ENCODE measurements at regions not wholly inside any gene's neighbourhood (a gene's known extent, or its start where the extent isn't known, plus 50 kb on each side); places are given as distances from the start of the nearest gene placed in this dataset.

DNA sequence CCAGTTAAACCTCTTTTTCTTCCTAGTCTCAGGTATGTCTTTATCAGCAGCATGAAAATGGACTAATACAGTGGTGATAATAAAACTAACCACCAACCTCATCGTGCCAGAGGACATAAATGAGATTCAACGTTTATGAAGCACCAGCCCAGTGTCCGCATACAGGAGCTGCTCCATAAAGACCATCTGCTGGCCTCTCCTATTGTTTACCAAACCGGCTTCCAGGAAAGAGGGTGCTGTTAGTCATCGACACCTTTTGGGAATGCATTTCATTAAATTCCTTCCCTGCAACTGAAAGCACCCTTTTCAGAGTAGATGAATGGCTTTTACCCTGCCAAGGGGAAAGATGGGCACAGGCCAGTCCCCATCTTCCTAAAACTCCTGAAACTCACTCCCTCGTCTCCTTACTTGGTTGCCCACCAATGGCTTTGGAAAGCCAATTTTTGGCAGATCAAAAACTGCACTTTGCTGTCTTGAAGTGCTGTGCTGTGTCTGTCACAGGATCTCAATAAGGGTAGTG lies 122.1 kb downstream of the AQP9 start:
- H3K27me3 ChIP-seq (ENCODE audit: low read depth, low read length): 0 out of 2 replicates have a peak, but pooled peaks cover 3% of the 10 kb centered on the region
- H3K4me1 ChIP-seq (ENCODE audit: low read length): no peaks in the 10 kb centered on the region
- H4K20me1 ChIP-seq (ENCODE audit: insufficient read depth, low read length): no peaks in the 10 kb centered on the region
- H3K79me2 ChIP-seq (ENCODE audit: low read length): no peaks in the 10 kb centered on the region
- H3K9me3 ChIP-seq (ENCODE audit: insufficient read depth, low read length): no peaks in the 10 kb centered on the region
- no peak overlapping the region for H3K9ac ChIP-seq (ENCODE audit: low read length)
- H2AFZ ChIP-seq (ENCODE audit: low read depth, low read length): no peak overlapping the region
- no peak for TF ChIP-seq EZH2phosphoT487 (IDR thresholded peaks at IDR 0.05; ENCODE audit: low read depth)
- TF ChIP-seq, protein P1, sequence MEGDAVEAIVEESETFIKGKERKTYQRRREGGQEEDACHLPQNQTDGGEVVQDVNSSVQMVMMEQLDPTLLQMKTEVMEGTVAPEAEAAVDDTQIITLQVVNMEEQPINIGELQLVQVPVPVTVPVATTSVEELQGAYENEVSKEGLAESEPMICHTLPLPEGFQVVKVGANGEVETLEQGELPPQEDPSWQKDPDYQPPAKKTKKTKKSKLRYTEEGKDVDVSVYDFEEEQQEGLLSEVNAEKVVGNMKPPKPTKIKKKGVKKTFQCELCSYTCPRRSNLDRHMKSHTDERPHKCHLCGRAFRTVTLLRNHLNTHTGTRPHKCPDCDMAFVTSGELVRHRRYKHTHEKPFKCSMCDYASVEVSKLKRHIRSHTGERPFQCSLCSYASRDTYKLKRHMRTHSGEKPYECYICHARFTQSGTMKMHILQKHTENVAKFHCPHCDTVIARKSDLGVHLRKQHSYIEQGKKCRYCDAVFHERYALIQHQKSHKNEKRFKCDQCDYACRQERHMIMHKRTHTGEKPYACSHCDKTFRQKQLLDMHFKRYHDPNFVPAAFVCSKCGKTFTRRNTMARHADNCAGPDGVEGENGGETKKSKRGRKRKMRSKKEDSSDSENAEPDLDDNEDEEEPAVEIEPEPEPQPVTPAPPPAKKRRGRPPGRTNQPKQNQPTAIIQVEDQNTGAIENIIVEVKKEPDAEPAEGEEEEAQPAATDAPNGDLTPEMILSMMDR (IDR thresholded peaks at IDR 0.05; ENCODE audit: low read depth, low read length): no peak
- no peak overlapping the region for H3K27ac ChIP-seq (ENCODE audit: low read length)
- no peaks in the 10 kb centered on the region for H3K36me3 ChIP-seq (replicated peaks; ENCODE audit: low read depth, low read length)
- H3K4me2 ChIP-seq (ENCODE audit: low read length): no peak overlapping the region
- H3K4me3 ChIP-seq (ENCODE audit: low read length): no peak overlapping the region

DNA sequence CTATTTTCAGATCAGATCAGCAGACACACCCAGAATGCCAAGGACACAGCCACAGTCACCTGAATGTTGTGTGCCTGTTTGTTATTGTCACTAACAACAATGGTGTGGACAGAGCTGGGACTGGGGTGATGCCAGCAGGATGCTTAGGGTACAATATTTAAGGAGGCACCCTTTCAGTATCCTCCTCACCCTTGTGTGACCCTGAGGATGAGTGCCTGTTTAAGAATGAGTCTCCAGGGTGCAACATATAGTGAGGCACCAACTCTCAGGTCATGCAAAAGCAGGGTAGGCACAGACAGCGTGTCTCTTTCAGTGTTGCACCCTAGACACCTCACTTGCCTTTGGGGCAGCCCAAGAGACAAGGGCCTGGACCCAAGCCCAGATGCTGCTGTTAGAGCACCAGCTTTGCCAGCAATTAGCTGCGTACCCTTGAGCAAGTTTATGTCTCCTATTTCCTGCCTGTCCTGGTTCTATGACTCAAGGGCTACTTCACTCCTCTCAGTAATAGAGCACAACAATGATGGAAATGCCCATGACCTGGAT lies 122.6 kb downstream of the AQP9 start:
- no peaks in the 10 kb centered on the region for H3K36me3 ChIP-seq (replicated peaks; ENCODE audit: low read depth, low read length)
- no peak overlapping the region for H2AFZ ChIP-seq (ENCODE audit: low read depth, low read length)
- H3K27ac ChIP-seq (ENCODE audit: low read length): no peak overlapping the region
- no peaks in the 10 kb centered on the region for H3K79me2 ChIP-seq (ENCODE audit: low read length)
- H3K9me3 ChIP-seq (ENCODE audit: insufficient read depth, low read length): no peaks in the 10 kb centered on the region
- no peak overlapping the region for H3K4me2 ChIP-seq (ENCODE audit: low read length)
- H3K4me3 ChIP-seq (ENCODE audit: low read length): no peak overlapping the region
- H3K9ac ChIP-seq (ENCODE audit: low read length): no peak overlapping the region
- no peaks in the 10 kb centered on the region for H3K4me1 ChIP-seq (ENCODE audit: low read length)
- H3K27me3 ChIP-seq (ENCODE audit: low read depth, low read length): 0 out of 2 replicates have a peak, but pooled peaks cover 3% of the 10 kb centered on the region
- TF ChIP-seq EZH2phosphoT487 (IDR thresholded peaks at IDR 0.05; ENCODE audit: low read depth): no peak
- TF ChIP-seq, protein P1 (IDR thresholded peaks at IDR 0.05; ENCODE audit: low read depth, low read length): no peak
- no peaks in the 10 kb centered on the region for H4K20me1 ChIP-seq (ENCODE audit: insufficient read depth, low read length)

DNA sequence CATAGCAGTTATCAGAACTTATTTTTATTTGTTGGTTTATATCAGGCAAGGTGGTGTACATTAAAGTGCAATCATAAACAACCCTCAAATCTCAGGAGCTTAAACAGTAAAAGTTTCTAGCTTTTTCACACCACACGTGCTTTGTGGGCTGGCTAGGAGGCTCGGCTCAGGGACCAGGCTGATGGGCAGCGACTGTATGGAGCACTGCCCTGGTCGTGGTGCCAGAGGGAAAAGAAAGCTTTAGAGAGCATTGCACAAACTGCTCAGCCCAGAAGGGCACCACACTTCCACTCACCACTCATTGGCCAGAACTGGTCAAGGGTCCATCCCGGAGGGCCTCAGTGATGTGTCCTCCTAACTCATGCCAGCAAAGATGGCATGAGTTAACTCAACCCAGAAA lies 123.2 kb downstream of the AQP9 start:
- Histone ChIP-seq H3K4me2 (ENCODE audit: low read length) (no peak overlapping the region), H3K27me3 (ENCODE audit: low read depth, low read length) (0 out of 2 replicates have a peak, but pooled peaks cover 3% of the 10 kb centered on the region), H3K36me3 (replicated peaks; ENCODE audit: low read depth, low read length) (no peaks in the 10 kb centered on the region), H3K4me3 (ENCODE audit: low read length) (no peak overlapping the region), H3K27ac (ENCODE audit: low read length) (no peak overlapping the region), H3K4me1 (ENCODE audit: low read length) (no peaks in the 10 kb centered on the region), H3K9me3 (ENCODE audit: insufficient read depth, low read length) (no peaks in the 10 kb centered on the region), H2AFZ (ENCODE audit: low read depth, low read length) (no peak overlapping the region), H3K9ac (ENCODE audit: low read length) (no peak overlapping the region), H4K20me1 (ENCODE audit: insufficient read depth, low read length) (no peaks in the 10 kb centered on the region), H3K79me2 (ENCODE audit: low read length) (no peaks in the 10 kb centered on the region)
- TF ChIP-seq, protein P1 (IDR thresholded peaks at IDR 0.05; ENCODE audit: low read depth, low read length): no peak
- TF ChIP-seq EZH2phosphoT487 (IDR thresholded peaks at IDR 0.05; ENCODE audit: low read depth): no peak

DNA sequence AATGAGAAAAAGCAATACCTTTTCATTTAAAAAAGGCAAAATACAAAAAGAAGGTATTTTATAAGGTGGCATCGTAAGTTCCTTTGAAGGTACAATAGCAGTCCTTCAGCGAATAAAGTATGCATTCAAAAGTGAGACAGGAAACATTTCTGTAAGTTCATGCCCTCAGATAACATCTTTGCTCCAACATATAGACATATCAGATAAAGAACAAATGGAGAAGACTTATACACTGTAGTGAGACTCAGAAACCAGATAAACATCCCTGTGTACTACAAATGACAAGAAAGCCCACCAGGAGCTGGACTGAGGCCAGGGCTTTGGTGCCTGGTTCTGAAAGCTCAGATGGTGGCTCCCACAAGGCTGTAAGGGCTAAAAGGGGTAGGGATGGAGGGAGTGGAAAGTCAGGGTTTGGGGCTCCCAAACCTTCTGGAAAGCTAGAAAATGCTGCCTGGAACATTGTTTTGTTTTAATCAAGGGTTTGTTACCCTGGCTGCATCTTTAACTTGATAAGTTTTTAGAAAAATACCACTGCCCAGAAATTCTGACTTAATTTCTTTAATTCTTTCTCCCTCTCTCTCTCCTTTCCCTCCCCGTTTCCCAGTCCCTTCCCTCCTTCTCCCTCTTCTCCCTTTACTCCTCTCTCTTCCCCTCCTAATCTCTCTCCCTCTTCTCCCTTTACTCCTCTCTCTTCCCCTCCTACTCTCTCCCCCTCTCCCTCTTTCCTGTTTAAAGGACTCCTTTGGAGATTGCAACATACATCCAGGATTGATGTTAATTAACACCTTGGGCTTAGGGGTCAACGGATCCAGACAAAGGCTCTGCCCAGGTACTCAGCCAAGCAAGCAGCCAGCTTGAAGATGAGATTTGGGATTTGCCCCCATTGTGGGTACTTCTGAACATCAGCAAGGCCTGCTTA lies 126.1 kb downstream of the AQP9 start:
- no peak for TF ChIP-seq EZH2phosphoT487 (IDR thresholded peaks at IDR 0.05; ENCODE audit: low read depth)
- TF ChIP-seq, protein P1 (IDR thresholded peaks at IDR 0.05; ENCODE audit: low read depth, low read length): no peak
- H3K36me3 ChIP-seq (replicated peaks; ENCODE audit: low read depth, low read length): no peaks in the 10 kb centered on the region
- no peak overlapping the region for H3K4me3 ChIP-seq (ENCODE audit: low read length)
- no peaks in the 10 kb centered on the region for H3K9me3 ChIP-seq (ENCODE audit: insufficient read depth, low read length)
- no peaks in the 10 kb centered on the region for H4K20me1 ChIP-seq (ENCODE audit: insufficient read depth, low read length)
- 0 out of 2 replicates have a peak, but pooled peaks cover 3% of the 10 kb centered on the region for H3K27me3 ChIP-seq (ENCODE audit: low read depth, low read length)
- H3K79me2 ChIP-seq (ENCODE audit: low read length): no peaks in the 10 kb centered on the region
- H3K27ac ChIP-seq (ENCODE audit: low read length): no peak overlapping the region
- no peak overlapping the region for H3K9ac ChIP-seq (ENCODE audit: low read length)
- no peak overlapping the region for H3K4me2 ChIP-seq (ENCODE audit: low read length)
- peaks cover 15% of the 10 kb centered on the region for H3K4me1 ChIP-seq (ENCODE audit: low read length)
- no peak overlapping the region for H2AFZ ChIP-seq (ENCODE audit: low read depth, low read length)

Data from OCI-LY3 (cell line).